Activated CD8-positive, alpha-beta memory T cell treated with anti-CD3 and anti-CD28 coated beads for 48 hours (primary cell): ENCODE measurements at regions not wholly inside any gene's neighbourhood (a gene's known extent, or its start where the extent isn't known, plus 50 kb on each side); places are given as distances from the start of the nearest gene placed in this dataset.
"Not testable (repeated sequence)": the region's sequence is repeated elsewhere in the genome, so short reads cannot be mapped to it uniquely, and the experiment has no call there.

Experiments used
- DNase-seq, 3 experiments: peaks; one replicate each; pipeline ENCODE4 v3.0.0-alpha.2; 2020; ENCODE audit warnings: low read depth in 2 of 3, low spot score in 2 of 3

DNA sequence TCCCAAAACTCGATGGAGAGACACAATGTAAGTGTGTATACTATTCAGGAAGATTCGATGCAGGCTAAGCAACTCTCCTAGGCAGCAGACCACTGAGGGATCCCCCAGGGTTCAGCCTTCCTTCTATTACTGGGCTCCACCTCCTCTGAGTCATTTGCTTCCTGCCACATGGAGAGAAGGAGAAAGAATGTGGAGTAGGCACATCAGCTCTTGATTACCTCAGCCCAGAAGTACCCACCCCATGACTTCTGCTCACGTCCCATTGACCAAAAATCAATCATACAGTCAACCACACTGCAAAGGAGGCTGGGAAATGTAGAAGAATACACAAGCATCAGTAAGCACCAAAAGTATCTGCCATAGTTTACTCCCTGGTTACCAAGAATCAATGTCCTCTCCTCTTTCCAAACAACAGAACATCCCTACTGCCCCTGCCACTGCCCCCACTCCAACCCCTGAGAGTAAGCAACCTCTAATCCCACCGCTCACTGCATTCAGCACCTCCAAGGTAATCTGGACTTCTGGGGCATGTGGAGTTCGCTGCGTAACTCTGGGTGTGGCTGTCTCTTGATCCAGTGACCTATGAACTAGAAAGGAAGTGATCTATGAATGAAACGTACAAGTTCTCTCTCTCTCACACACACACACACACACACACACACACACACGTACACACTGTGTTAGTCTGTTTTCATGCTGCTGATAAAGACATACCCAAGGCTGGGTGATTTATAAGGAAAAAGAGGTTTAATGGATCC is 91.2 kb upstream of the C1QTNF7 start:
- DNase-seq = no peak

DNA sequence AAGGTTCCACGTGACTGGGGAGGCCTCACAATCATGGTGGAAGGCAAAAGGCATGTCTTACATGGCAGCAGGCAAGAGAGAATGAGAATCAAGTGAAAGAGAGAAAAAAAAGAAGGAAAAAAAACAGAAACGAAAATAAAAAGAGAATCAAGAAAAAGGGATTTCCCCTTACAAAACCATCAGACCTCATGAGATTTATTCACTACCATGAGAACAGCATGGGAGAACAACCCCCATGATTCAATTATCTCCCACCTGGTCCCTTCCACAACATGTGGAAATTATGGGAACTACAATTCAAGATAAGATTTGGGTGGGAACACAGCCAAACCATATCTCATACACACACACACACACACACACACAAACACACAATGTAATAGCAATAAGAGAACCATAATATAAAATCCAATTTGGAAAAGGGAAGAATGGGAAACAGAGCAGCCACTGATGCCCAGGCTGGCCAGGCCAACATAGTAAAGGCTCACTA is 90.6 kb upstream of the C1QTNF7 start:
- DNase-seq = not testable (repeated sequence)

DNA sequence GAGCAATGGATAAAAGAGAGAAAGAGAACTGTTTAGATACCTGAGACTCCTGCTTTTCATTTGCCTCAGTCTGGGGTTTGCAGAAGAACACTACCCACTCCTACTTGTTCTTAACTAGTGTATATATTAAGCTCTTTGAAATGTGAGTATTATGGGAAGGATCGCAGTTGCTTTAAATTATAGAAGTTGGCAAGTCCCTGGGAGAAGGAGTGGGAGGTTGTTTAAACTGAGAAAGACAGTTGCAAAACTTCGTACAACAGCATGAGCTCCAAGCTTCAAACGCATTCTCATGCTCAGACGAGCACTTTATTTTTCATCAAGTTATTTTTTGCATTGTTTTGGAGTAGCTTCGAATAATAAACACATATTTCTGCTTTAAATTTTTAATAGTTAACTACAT is 88.1 kb upstream of the C1QTNF7 start:
- no peak for DNase-seq

DNA sequence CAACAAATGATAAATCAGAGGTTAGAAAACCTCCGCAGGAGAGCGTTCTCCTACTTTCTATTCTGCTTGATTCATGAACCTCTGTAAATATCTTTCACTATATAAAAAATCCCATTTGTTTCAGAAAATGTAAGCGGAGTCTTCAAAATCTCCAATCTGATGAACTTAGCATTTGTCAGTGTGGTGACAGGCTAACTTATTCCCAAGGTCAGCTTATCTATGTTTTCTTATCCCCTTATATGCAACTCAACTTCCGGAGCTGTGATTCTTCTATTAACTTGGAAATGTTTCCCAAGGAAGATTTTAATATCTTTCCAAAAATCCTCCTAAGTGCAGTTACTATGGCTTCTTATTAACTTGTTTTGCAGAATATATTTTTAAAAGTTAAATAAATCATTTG is 87.5 kb upstream of the C1QTNF7 start:
- no peak for DNase-seq

GRCh38 chr4:15340902-15341732 is 86.7 kb upstream of the C1QTNF7 start:
- no peak for DNase-seq

DNA sequence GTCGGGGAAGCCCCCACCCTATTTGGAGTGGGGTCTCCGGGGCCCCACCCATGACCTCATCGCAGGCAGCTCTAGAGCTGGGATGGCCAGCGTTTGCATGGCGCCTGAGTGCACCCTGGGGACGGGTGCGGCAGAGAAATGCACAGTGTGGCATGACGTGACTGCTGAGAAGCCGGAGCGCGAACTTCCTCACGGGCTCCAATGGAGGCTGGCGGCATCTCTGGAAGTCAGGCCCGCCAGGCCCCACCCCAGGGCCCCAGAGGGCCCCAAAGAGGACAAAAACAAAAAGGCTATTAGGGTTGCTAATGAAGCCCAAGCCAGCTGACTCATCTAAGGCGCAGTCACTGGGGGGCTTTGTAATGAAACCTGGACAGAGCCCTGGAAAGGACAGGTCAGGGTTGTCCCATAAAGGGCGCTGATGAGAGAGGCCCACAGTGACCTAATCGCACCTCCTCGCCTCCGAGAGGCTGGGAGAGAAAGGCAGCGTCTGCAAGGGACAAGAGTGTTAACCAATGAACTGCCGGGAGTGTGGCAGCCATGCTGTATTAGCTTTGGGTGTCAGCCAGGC is 86.0 kb upstream of the C1QTNF7 start:
- DNase-seq = no peak

DNA sequence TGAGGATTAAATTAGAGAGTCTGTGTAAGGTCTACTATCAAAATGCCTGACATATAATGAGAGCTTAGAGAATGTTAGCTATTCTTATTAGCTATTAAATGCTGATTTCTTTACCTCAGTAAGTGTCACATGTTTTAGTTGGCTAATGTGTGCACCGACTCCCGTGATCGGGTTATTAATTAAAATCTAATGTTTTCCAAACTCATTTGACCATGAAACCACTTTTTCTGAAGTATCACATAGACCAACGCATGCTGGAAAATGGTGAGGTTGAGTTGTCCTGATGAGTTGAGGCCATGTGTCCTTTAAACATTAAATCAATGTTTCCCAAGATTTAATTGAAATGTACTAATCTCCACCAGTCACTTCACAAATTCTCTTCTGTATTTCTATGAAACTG is 84.8 kb upstream of the C1QTNF7 start:
- DNase-seq = no peak

DNA sequence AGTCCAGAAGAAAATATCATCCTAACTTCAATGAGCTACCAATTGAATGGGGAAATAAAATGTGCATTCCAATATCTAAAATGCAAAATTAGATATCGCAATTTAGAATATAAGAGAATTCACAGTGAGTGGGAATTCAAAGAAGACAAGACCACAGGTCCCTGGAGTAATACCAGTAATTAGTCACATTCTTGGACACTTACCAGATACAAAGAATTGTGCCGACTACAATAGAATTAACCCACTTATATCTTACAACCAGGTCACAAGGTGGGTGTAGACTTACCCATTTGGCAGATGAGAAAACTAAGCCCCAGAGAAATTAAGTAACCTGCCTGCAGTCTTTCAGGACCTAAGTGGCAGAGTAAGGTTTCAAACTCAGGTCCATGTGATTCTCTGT is 84.3 kb upstream of the C1QTNF7 start:
- no peak for DNase-seq

DNA sequence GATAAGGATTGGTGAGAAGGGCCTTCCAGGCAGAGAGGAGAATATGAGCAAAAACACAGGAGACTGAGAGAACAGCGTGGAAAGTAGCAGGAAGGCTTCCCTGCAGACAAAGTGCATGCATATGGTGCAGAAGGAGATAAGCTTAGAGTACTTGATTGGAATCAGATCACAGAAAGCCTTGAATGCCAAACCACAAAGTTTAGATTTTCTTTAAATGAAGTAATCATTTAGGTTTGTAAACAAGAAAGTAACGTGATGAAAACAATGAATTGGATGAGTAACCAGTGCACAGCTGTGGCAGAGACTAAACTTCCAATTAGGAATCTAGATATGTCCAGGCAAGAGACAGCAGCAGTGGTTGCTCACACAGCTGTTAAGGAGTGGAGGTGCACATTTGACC is 83.8 kb upstream of the C1QTNF7 start:
- DNase-seq = no peak

DNA sequence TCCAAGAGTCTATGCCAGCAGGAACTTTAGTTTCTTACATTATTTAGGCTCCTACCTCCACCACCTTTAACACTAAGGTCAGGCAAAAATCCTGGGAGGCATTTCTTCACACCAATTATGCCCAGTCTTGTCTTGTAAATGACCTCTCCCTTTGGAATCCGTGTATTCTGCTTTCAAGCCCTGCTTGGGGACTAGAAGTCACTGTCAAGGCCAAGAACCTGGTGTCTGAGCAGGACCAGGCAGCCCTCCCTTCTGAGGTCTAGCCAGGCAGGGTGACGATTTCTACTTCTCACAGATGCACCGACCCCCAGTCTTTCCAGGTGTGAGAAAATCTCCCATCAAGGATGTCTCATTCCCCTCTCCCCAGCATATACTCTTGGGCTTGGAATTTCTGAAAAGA is 82.7 kb upstream of the C1QTNF7 start:
- no peak for DNase-seq

DNA sequence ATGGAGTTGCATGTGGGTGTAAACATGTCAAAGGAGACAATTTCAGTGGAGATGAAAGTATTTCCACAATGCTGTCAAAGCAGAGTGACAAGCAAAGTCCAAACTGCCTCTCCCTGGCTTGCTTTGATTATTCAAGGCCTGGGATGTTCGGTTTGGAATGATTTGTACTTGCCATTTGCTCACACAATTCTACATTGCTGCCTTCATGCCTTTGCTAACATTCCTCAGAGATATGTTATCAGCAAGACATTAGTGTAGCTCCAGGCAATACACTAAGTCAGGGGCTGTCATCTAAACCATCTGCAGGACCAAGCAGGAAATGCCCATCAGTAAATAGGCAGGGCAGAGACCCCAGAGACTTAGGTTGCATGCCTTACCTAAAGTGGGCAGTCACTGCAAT is 79.6 kb upstream of the C1QTNF7 start:
- no peak for DNase-seq

GRCh38 chr4:15348695-15349094 is 79.1 kb upstream of the C1QTNF7 start:
- no peak for DNase-seq

- no peak for DNase-seq
Observed at GRCh38 chr4:15349531-15349935, 78.3 kb upstream of the C1QTNF7 start.

- DNase-seq = no peak
Observed at GRCh38 chr4:15349965-15350364, 77.9 kb upstream of the C1QTNF7 start.

DNA sequence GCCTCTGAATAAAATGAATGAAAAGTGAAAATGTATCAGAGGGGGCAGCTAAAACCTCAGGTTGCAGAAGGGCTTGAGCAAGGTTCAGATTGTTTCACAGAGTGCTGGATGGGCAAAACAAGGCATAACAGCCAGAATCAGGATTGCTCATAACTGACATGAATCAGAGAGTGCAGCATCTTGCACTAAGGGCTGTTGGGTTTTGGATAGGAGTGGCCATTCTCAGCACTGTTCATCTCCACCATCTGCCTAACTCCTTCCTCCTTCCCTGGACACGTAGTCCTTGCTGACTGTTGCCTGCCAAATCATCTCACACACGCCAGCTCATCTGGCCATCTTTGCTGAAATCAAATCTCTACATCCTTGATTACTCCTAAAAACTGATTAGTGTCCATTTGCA is 75.3 kb upstream of the C1QTNF7 start:
- no peak for DNase-seq

DNA sequence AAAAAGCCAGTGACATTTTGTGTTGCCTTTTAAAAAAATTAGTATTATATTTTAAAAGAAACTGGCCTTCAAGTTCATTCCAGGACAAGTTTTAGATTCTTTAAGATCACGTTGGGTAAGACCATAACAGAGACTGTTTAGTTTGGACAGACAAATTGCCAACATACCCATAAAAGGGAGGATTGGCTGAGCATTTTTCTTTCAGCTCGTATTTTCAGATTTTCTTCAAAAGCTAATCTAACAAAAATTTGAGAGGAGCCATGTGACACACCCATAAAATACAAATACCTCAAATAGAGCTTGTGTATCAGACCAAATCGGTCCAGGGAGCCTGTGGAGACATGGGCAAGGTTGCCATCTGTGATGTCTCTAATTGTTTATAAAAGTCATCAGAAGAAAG is 74.6 kb upstream of the C1QTNF7 start:
- no peak for DNase-seq

DNA sequence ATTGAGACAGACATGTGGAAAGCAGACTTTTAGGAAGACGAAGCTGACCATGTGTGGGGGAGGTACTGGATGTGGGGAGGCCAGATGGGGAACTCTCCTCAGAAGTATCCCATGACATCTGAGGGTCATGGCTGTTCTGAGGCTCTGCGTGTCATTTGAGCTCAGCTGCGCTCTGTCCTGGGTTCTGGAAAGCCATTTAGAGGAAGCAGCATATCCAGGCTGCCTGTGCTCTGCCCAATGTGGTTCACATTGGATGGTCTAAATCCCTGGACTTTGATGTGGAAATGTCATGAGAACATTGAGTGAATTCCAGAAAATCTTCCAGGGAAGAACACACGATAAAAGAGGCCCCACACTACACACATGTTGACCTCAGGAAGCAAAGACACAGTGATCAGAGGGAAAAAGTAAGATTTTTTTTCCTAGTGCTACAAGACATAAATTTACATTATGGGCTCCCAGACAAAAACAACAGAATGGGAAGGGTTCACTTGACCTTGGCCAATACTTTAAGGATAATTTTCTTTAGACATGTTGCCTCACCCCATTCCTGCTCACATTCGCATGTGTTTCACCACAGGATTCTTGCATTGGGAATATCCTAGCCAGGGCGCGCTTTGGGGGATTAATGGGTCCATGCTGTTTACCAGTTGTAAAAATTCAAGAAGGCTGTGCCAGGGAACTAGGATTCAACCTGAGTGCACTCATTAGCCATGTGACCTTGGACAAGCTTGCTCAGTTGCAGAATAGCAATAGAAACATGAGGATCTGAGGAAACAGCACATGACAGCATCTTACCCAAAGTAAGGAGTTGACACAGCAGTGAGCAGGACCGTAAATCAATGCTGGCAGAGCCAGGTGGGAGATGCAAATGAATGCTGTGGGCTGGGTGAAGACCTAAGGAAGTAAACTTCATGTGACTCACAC is 73.2 kb upstream of the C1QTNF7 start:
- no peak for DNase-seq

DNA sequence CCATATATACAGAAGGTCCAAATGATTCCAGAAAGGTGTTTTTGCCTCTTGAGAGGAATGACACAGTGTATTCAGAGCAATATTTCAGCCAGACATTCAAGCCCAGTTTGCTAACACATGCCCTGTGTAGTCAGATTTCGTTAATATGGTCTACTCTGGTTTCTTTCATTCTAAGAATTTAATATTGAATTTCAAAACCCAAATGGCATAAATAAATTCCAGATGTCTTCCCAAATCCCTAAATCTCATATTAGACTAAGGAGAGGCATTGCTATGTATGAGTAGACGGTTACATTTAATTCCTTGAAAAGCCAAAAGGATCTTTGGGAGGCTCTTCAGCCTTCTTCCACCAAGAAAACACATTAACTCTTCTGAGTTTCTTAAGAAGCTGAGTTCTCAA is 66.3 kb upstream of the C1QTNF7 start:
- no peak for DNase-seq

GRCh38 chr4:15362541-15362940 is 65.3 kb upstream of the C1QTNF7 start:
- no peak for DNase-seq

GRCh38 chr4:15364183-15364582 is 63.6 kb upstream of the C1QTNF7 start:
- DNase-seq = no peak

GRCh38 chr4:15365641-15366040 is 62.2 kb upstream of the C1QTNF7 start:
- no peak for DNase-seq
